ENCODE measurements at regions not wholly inside any gene's neighbourhood (a gene's known extent, or its start where the extent isn't known, plus 50 kb on each side); places are given as distances from the start of the nearest gene placed in this dataset.

GRCh38 chr3:72290859-72291638, 506.1 kb upstream of the PROK2 start:
- no peak for DNase-seq (ENCODE audit: extremely low read depth in 1 of 2, low read depth in 1 of 2)

- DNase-seq (ENCODE audit: extremely low read depth in 1 of 2, low read depth in 1 of 2) = no peak
These were observed 504.7 kb upstream of the PROK2 start for GRCh38 chr3:72289692-72290071.

GRCh38 chr3:72288955-72289691, 504.2 kb upstream of the PROK2 start:
- no peak for DNase-seq (ENCODE audit: extremely low read depth in 1 of 2, low read depth in 1 of 2)

- DNase-seq (ENCODE audit: extremely low read depth in 1 of 2, low read depth in 1 of 2) = no peak
These were observed 503.0 kb upstream of the PROK2 start for GRCh38 chr3:72287956-72288355.

GRCh38 chr3:72285502-72285901, 500.6 kb upstream of the PROK2 start:
- no peak for DNase-seq (ENCODE audit: extremely low read depth in 1 of 2, low read depth in 1 of 2)

GRCh38 chr3:72284471-72284870, 499.5 kb upstream of the PROK2 start:
- DNase-seq (ENCODE audit: extremely low read depth in 1 of 2, low read depth in 1 of 2) = no peak

GRCh38 chr3:72282918-72283317, 498.0 kb upstream of the PROK2 start:
- no peak for DNase-seq (ENCODE audit: extremely low read depth in 1 of 2, low read depth in 1 of 2)

GRCh38 chr3:72281551-72281950, 496.6 kb upstream of the PROK2 start:
- no peak for DNase-seq (ENCODE audit: extremely low read depth in 1 of 2, low read depth in 1 of 2)

- DNase-seq (ENCODE audit: extremely low read depth in 1 of 2, low read depth in 1 of 2) = no peak
These were observed 495.9 kb upstream of the PROK2 start for GRCh38 chr3:72280876-72281275.

- no peak for DNase-seq (ENCODE audit: extremely low read depth in 1 of 2, low read depth in 1 of 2)
These were observed 494.7 kb upstream of the PROK2 start for GRCh38 chr3:72279631-72280041.

GRCh38 chr3:72279068-72279604, 494.2 kb upstream of the PROK2 start:
- no peak for DNase-seq (ENCODE audit: extremely low read depth in 1 of 2, low read depth in 1 of 2)

GRCh38 chr3:72278349-72279067, 493.6 kb upstream of the PROK2 start:
- DNase-seq (ENCODE audit: extremely low read depth in 1 of 2, low read depth in 1 of 2) = no peak

- no peak for DNase-seq (ENCODE audit: extremely low read depth in 1 of 2, low read depth in 1 of 2)
These were observed 492.8 kb upstream of the PROK2 start for GRCh38 chr3:72277710-72278109.

GRCh38 chr3:72276806-72277205, 491.9 kb upstream of the PROK2 start:
- no peak for DNase-seq (ENCODE audit: extremely low read depth in 1 of 2, low read depth in 1 of 2)

GRCh38 chr3:72275331-72275751, 490.4 kb upstream of the PROK2 start:
- DNase-seq (ENCODE audit: extremely low read depth in 1 of 2, low read depth in 1 of 2) = no peak

GRCh38 chr3:72274493-72275330, 489.8 kb upstream of the PROK2 start:
- DNase-seq (ENCODE audit: extremely low read depth in 1 of 2, low read depth in 1 of 2) = no peak

GRCh38 chr3:72273615-72274014, 488.7 kb upstream of the PROK2 start:
- DNase-seq (ENCODE audit: extremely low read depth in 1 of 2, low read depth in 1 of 2) = no peak

- no peak for DNase-seq (ENCODE audit: extremely low read depth in 1 of 2, low read depth in 1 of 2)
These were observed 487.4 kb upstream of the PROK2 start for GRCh38 chr3:72272356-72272755.

- DNase-seq (ENCODE audit: extremely low read depth in 1 of 2, low read depth in 1 of 2) = no peak
These were observed 487.0 kb upstream of the PROK2 start for GRCh38 chr3:72271923-72272322.

GRCh38 chr3:72271216-72271615, 486.3 kb upstream of the PROK2 start:
- no peak for DNase-seq (ENCODE audit: extremely low read depth in 1 of 2, low read depth in 1 of 2)

GRCh38 chr3:72270730-72271129, 485.8 kb upstream of the PROK2 start:
- DNase-seq (ENCODE audit: extremely low read depth in 1 of 2, low read depth in 1 of 2) = no peak

All from activated CD8-positive, alpha-beta memory T cell treated with anti-CD3 and anti-CD28 coated beads for 1 hour (primary cell).